PC-9 (cell line): ENCODE measurements at regions not wholly inside any gene's neighbourhood (a gene's known extent, or its start where the extent isn't known, plus 50 kb on each side); places are given as distances from the start of the nearest gene placed in this dataset.

ENCODE experiments used
- EZH2 ChIP-seq: fragments of 200-600 bp; sonication (generic); IDR thresholded peaks from 2 replicates; pipeline ENCODE4 v1.8.0; 2017; ENCODE audit warnings: antibody characterized with exemption, low read depth
- TF ChIP-seq, protein P1 (sequence below): fragments of 200-600 bp; sonication (generic); conservative IDR thresholded peaks from 2 replicates; pipeline ENCODE4 v1.6.1; 2017; ENCODE audit warnings: mixed run types, antibody characterized with exemption, mild to moderate bottlenecking, moderate library complexity

DNA sequence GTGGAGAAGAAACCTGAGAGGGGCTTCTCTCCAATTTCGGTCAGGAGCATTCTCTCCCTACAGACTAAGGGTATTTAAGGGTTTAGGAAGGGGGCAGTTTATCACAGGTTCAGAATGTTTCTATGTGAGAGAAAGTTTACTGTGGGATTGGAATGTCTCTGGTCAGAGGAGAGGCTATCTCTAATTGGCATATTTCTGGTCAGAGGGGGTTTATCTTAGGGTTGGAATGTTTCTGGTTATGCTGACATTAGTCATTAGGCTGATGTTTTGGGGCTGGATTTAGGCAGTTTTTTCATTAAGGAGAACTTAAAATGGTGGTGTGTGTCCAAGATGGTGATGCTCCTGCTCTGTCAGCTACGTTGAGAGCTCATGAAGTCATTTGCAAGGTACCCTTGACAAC, 758.0 kb downstream of the TYW1 start:
- TF ChIP-seq, protein P1, sequence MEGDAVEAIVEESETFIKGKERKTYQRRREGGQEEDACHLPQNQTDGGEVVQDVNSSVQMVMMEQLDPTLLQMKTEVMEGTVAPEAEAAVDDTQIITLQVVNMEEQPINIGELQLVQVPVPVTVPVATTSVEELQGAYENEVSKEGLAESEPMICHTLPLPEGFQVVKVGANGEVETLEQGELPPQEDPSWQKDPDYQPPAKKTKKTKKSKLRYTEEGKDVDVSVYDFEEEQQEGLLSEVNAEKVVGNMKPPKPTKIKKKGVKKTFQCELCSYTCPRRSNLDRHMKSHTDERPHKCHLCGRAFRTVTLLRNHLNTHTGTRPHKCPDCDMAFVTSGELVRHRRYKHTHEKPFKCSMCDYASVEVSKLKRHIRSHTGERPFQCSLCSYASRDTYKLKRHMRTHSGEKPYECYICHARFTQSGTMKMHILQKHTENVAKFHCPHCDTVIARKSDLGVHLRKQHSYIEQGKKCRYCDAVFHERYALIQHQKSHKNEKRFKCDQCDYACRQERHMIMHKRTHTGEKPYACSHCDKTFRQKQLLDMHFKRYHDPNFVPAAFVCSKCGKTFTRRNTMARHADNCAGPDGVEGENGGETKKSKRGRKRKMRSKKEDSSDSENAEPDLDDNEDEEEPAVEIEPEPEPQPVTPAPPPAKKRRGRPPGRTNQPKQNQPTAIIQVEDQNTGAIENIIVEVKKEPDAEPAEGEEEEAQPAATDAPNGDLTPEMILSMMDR, result no peak
- TF ChIP-seq EZH2, result no peak
